GM13977 (cell line): ENCODE measurements at regions not wholly inside any gene's neighbourhood (a gene's known extent, or its start where the extent isn't known, plus 50 kb on each side); places are given as distances from the start of the nearest gene placed in this dataset.

Source experiments
- DNase-seq: peaks from one replicate; pipeline ENCODE4 v3.0.0; 2012; ENCODE audit warnings: low spot score
- CTCF ChIP-seq: IDR thresholded peaks from 2 replicates; pipeline ENCODE4 v1.5.1; 2012; ENCODE audit warnings: mild to moderate bottlenecking, control low read depth; ENCODE audit not compliant: insufficient read depth; ENCODE audit errors: extremely low read depth, missing control alignments
- in situ Hi-C: fragments of 300-500 bp; cut with MboI; formaldehyde crosslinking; loops from one replicate; pipeline ENCODE4 v1.12.0; 2022; ENCODE audit warnings: low sequenced_read_pairs, low pct_unique_long_range_greater_than_20kb, mixed read lengths, inconsistent platforms; ENCODE audit not compliant: unreplicated experiment

GRCh38 chr7:112887976-112888375 lies 97.8 kb upstream of the TMEM168 start:
- in situ Hi-C loops = loop anchor here (25.0 kb wide), 2 partner anchors 351 to 1151 kb away; no protein-coding TSS in a partner anchor
- DNase-seq = no peak

DNA sequence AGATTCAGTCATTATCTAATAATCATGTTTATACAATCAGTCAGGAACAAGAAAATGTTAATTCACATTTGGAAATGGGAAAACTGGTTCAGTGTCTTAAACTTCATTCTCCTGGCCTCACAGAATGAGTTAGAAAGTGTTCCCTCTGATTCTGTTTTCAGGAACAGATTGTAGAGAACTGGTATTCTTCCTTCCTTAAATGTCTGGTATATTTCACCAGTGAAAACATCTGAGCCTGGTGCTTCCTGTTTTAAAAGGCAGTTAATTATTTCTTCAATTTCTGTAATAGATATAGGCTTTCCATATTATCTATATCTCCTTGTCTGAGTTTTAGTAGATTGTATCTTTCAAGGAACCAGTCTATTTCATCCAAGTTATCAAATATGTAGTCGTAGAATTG lies 97.1 kb upstream of the TMEM168 start:
- no peak for TF ChIP-seq CTCF
- in situ Hi-C loops = loop anchor here (25.0 kb wide), 2 partner anchors 350 to 1150 kb away; no protein-coding TSS in a partner anchor
- no peak for DNase-seq

More at GRCh38 chr7:112887976-112888375, 97.8 kb upstream of the TMEM168 start:
- no peak for TF ChIP-seq CTCF

GRCh38 chr7:112886208-112886607 lies 96.0 kb upstream of the TMEM168 start:
- DNase-seq = no peak
- in situ Hi-C loops = loop anchor here (25.0 kb wide), 2 partner anchors 349 to 1149 kb away; no protein-coding TSS in a partner anchor
- no peak for TF ChIP-seq CTCF

DNA sequence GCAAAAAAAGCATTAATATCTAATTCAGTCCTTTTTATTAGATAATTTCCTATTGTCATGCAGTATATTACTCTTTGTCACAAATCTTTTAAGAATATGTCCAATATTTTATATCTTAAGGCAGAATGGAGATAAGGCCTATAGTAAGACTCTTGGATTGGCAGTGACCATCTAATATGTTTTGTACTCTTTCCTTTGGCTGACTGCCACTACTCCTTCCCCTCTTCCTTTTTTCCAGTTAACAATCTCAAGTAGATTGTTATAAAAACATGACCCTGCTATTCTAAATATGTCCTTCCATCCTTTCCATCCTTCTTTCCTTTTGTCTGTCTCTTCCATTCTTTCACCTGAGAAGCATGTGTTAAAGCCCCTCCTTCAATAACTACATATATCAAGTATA lies 92.8 kb upstream of the TMEM168 start:
- no peak for TF ChIP-seq CTCF
- no peak for DNase-seq
- in situ Hi-C loops = loop anchor here (25.0 kb wide), 2 partner anchors 346 to 1146 kb away; no protein-coding TSS in a partner anchor

GRCh38 chr7:112882511-112882910 lies 92.3 kb upstream of the TMEM168 start:
- no peak for DNase-seq
- TF ChIP-seq CTCF = no peak
- in situ Hi-C loops = loop anchor here (25.0 kb wide), 2 partner anchors 345 to 1145 kb away; no protein-coding TSS in a partner anchor

DNA sequence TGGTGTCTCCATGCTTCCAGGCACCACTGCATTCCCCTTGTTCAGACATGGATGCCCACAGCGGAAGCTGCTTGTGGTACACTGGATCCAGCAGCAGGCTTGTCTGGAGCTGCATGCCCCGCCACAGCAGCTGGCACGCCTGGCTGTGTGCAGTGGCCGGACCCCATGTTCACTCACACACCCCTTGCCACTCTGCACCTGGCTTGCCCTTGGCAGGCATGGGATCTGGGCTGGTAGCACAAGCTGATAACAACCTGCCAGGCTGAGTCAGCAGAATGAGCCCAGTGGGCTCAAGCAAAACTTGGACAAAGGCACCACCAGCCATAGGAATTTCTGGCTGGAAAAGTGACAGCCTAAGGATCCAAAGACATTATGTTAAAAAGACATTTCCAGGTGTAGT lies 91.8 kb upstream of the TMEM168 start:
- no peak for DNase-seq
- no peak for TF ChIP-seq CTCF
- in situ Hi-C loops = loop anchor here (25.0 kb wide), 2 partner anchors 345 to 1145 kb away; no protein-coding TSS in a partner anchor
